ENCODE measurements at regions not wholly inside any gene's neighbourhood (a gene's known extent, or its start where the extent isn't known, plus 50 kb on each side); places are given as distances from the start of the nearest gene placed in this dataset.

DNA sequence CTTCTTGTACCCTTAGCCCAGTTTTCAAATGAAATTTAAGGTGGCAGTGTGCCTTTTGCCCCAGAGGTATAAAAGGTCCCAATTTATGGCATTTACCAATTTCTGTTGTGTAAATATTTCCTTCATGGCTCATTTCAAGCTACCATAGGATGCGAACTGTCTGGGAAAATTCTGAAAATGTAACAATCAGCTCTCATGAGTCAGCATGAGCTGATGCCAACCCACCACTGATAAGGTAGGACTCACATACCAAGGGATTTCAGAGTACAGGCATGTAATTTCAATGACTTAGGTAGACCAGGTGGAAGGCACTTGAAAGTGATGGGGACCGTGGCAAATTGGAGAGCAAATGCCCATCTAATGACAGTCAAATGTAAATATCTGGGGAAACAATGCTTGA lies 169.5 kb downstream of the TTC8 start:
- TF ChIP-seq, protein P1, sequence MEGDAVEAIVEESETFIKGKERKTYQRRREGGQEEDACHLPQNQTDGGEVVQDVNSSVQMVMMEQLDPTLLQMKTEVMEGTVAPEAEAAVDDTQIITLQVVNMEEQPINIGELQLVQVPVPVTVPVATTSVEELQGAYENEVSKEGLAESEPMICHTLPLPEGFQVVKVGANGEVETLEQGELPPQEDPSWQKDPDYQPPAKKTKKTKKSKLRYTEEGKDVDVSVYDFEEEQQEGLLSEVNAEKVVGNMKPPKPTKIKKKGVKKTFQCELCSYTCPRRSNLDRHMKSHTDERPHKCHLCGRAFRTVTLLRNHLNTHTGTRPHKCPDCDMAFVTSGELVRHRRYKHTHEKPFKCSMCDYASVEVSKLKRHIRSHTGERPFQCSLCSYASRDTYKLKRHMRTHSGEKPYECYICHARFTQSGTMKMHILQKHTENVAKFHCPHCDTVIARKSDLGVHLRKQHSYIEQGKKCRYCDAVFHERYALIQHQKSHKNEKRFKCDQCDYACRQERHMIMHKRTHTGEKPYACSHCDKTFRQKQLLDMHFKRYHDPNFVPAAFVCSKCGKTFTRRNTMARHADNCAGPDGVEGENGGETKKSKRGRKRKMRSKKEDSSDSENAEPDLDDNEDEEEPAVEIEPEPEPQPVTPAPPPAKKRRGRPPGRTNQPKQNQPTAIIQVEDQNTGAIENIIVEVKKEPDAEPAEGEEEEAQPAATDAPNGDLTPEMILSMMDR (IDR thresholded peaks at IDR 0.05): no peak
- TF ChIP-seq POLR2A (IDR thresholded peaks at IDR 0.05): no peak
- TF ChIP-seq POLR2AphosphoS5 (IDR thresholded peaks at IDR 0.05): no peak
